ENCODE measurements at regions not wholly inside any gene's neighbourhood (a gene's known extent, or its start where the extent isn't known, plus 50 kb on each side); places are given as distances from the start of the nearest gene placed in this dataset.
"Not testable (repeated sequence)": the region's sequence is repeated elsewhere in the genome, so short reads cannot be mapped to it uniquely, and the experiment has no call there.

DNA sequence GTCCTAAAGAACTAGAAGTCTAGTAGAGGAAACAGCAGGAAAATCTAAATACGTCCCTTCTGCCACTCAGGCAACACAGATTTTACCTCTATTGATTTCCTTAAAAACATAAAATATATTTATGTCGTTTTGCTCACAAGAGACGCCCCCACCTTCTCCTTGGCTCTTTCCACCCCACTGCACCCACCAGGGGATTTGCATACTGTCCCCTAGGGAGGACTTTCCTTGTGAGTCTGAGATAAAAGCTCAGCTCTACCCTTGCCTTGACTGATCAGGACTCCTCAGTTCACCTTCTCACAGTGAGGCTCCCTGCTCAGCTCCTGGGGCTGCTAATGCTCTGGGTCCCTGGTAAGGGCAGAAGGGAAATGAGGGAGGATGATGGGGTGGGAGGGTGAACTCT lies 1488.1 kb downstream of the RPIA start:
- dilution Hi-C loops (cut with HindIII; ENCODE audit: low sequenced_read_pairs, unreplicated experiment); in situ Hi-C loops (cut with MboI; ENCODE audit: low sequenced_read_pairs); intact Hi-C loops (cut with micrococcal nuclease): not testable (repeated sequence)

More for the DNA sequence above, 1488.1 kb downstream of the RPIA start:
- H3K9ac ChIP-seq (ENCODE audit: low read depth, low read length); H3K4me3 ChIP-seq (ENCODE audit: insufficient read depth, low read depth, low read length); CTCF ChIA-PET; H4K5ac ChIP-seq (ENCODE audit: low read depth, low read length); H3K4me2 ChIP-seq (ENCODE audit: low read depth, low read length); H4K91ac ChIP-seq (ENCODE audit: insufficient read depth, low read depth, low read length); H3K4ac ChIP-seq (ENCODE audit: low read depth, low read length); H3K9me3 ChIP-seq (ENCODE audit: control insufficient read depth, insufficient read depth, low read length); H3K9me1 ChIP-seq (ENCODE audit: insufficient read depth, low read length); H4K20me1 ChIP-seq (ENCODE audit: insufficient read depth, low read length); H3K27me3 ChIP-seq (ENCODE audit: control insufficient read depth, insufficient read depth, low read length); H3K79me1 ChIP-seq (ENCODE audit: low read depth in 1 of 2, low read length in 2 of 2); H3K27ac ChIP-seq (ENCODE audit: insufficient read depth, low read length); H2AK5ac ChIP-seq (ENCODE audit: low read depth, low read length); H4K8ac ChIP-seq (ENCODE audit: low read depth in 2 of 2, low read length in 2 of 2); H3K18ac ChIP-seq (ENCODE audit: low read depth, low read length); H2BK15ac ChIP-seq (ENCODE audit: low read depth, low read length); POLR2A ChIA-PET (ENCODE audit: unreplicated experiment); BruUV-seq (replicated peaks); H2AFZ ChIP-seq (replicated peaks; ENCODE audit: low read length, poor library complexity); H3K23ac ChIP-seq (ENCODE audit: low read depth, low read length); H3K36me3 ChIP-seq (ENCODE audit: control insufficient read depth, insufficient read depth, low read length); ATAC-seq (ENCODE audit: low read depth); H3K56ac ChIP-seq (ENCODE audit: extremely low read depth, insufficient read depth, low read length); DNase-seq; H2BK120ac ChIP-seq (ENCODE audit: low read depth, low read length); H2BK5ac ChIP-seq (ENCODE audit: low read depth, low read length, poor library complexity, severe bottlenecking); H3K4me1 ChIP-seq (ENCODE audit: control insufficient read depth, insufficient read depth, low read length); H3K14ac ChIP-seq (replicated peaks; ENCODE audit: low read depth, low read length); H2BK20ac ChIP-seq (ENCODE audit: low read depth, low read length); H2AK9ac ChIP-seq (replicated peaks; ENCODE audit: low read depth, low read length, poor library complexity): not testable (repeated sequence)
- no CpG with 5 or more reads among the region's 3 CpGs for WGBS, 2 experiments (ENCODE audit: extremely low coverage in 2 of 2, insufficient read length in 1 of 2)
